H1 (cell line): ENCODE measurements at regions not wholly inside any gene's neighbourhood (a gene's known extent, or its start where the extent isn't known, plus 50 kb on each side); places are given as distances from the start of the nearest gene placed in this dataset.

Experiments used
- CTCF ChIA-PET: fragments of 300-600 bp; sonication (Branson Sonifier 250); formaldehyde crosslinking; loops from one replicate; lab custom pipeline; 2021; ENCODE audit not compliant: partially characterized antibody; lab: Charles Lee
- POLR2A ChIA-PET: fragments of 300-600 bp; sonication (Branson Sonifier 250); formaldehyde crosslinking; loops from one replicate; lab custom pipeline; 2021; ENCODE audit warnings: inconsistent platforms; ENCODE audit not compliant: partially characterized antibody; lab: Charles Lee
- DNase-seq, 2 experiments: peaks; one replicate each; pipeline versions ENCODE4 v3.0.0 to v3.0.0-alpha.2; 2010 to 2022; ENCODE audit warnings: low spot score in 2 of 2, low read depth in 1 of 2, mixed read lengths in 1 of 2
- FAIRE-seq: peaks from 2 replicates; lab custom pipeline; 2011; peaks lifted over from hg19 to GRCh38; lab: Jason Lieb, UNC
- H2AFZ ChIP-seq: 2 replicates; pipeline ENCODE4 v1.8.1; 2012; ENCODE audit warnings: low read length, inconsistent platforms
- H2AK5ac ChIP-seq: 2 replicates; pipeline ENCODE4 v1.6.1; 2013; ENCODE audit warnings: low read depth, low read length
- H2BK120ac ChIP-seq: replicated peaks from 2 replicates; pipeline ENCODE3; 2013; ENCODE audit warnings: low read depth, low read length, inconsistent platforms
- H2BK12ac ChIP-seq: 2 replicates; pipeline ENCODE4 v1.6.1; 2013; ENCODE audit warnings: low read depth, low read length
- H2BK15ac ChIP-seq: 2 replicates; pipeline ENCODE4 v1.6.1; 2013; ENCODE audit warnings: low read length
- H2BK20ac ChIP-seq: 2 replicates; pipeline ENCODE4 v1.6.1; 2013; ENCODE audit warnings: low read length
- H2BK5ac ChIP-seq: 2 replicates; pipeline ENCODE4 v1.6.1; 2013; ENCODE audit warnings: low read depth, low read length
- H3K14ac ChIP-seq: 2 replicates; pipeline ENCODE4 v1.6.1; 2013; ENCODE audit warnings: inconsistent platforms; ENCODE audit not compliant: insufficient read length
- H3K18ac ChIP-seq: 2 replicates; pipeline ENCODE4 v1.6.1; 2013; ENCODE audit warnings: low read length; ENCODE audit errors: extremely low read depth
- H3K23ac ChIP-seq: 2 replicates; pipeline ENCODE4 v1.6.1; 2013; ENCODE audit warnings: inconsistent platforms; ENCODE audit not compliant: insufficient read length
- H3K23me2 ChIP-seq: 2 replicates; pipeline ENCODE4 v1.6.1; 2013; ENCODE audit warnings: low read depth, low read length
- H3K27ac ChIP-seq: 2 replicates; pipeline ENCODE4 v1.6.1; 2011; ENCODE audit warnings: low read depth, low read length, inconsistent platforms
- H3K27me3 ChIP-seq, 4 experiments: replicated peaks in 1 of 4; 1 replicate in 1 of 4; 2 replicates in 3 of 4; pipeline versions ENCODE4 v1.6.1 to v1.8.1; 2011 to 2013; ENCODE audit warnings: low read length in 3 of 4, mild to moderate bottlenecking in 3 of 4, inconsistent platforms in 2 of 4, mixed read lengths in 2 of 4, moderate library complexity in 1 of 4; ENCODE audit not compliant: control insufficient read depth in 3 of 4, insufficient read depth in 3 of 4; ENCODE audit errors: extremely low read depth in 1 of 4
- H3K36me3 ChIP-seq, 4 experiments: 2 replicates each; pipeline versions ENCODE4 v1.6.1 to v1.8.1; 2011 to 2013; ENCODE audit warnings: mild to moderate bottlenecking in 4 of 4, low read length in 3 of 4, moderate library complexity in 2 of 4, control low read depth in 1 of 4, inconsistent platforms in 1 of 4; ENCODE audit not compliant: insufficient read depth in 4 of 4, control insufficient read depth in 2 of 4
- H3K4ac ChIP-seq: replicated peaks from 2 replicates; pipeline ENCODE3; 2013; ENCODE audit warnings: low read length, low read depth, mixed read lengths, inconsistent platforms; ENCODE audit not compliant: insufficient read length
- H3K4me1 ChIP-seq, 4 experiments: replicated peaks in 1 of 4; 1 replicate in 1 of 4; 2 replicates in 3 of 4; pipeline versions ENCODE4 v1.6.1 to v1.8.1; 2011 to 2013; ENCODE audit warnings: low read length in 3 of 4, inconsistent platforms in 2 of 4, mixed read lengths in 1 of 4; ENCODE audit not compliant: insufficient read depth in 4 of 4, control insufficient read depth in 3 of 4
- H3K4me2 ChIP-seq, 2 experiments: 2 replicates each; pipeline versions ENCODE4 v1.6.1 to v1.8.1; 2011 to 2013; ENCODE audit warnings: low read depth in 2 of 2, low read length in 2 of 2, control low read depth in 1 of 2, inconsistent platforms in 1 of 2, mild to moderate bottlenecking in 1 of 2; ENCODE audit not compliant: insufficient read depth in 1 of 2
- H3K4me3 ChIP-seq, 4 experiments: fragments of 200-600, 300-600 bp in 1 of 4; sonication (generic), shearing (Covaris generic), sonication (Bioruptor Twin) in 1 of 4; 2 replicates each; pipeline versions ENCODE4 v1.5.1 to v1.8.1; 2011 to 2016; ENCODE audit warnings: low read length in 4 of 4, low read depth in 3 of 4, control low read depth in 2 of 4, inconsistent platforms in 2 of 4, mild to moderate bottlenecking in 2 of 4, mixed read lengths in 1 of 4, moderate library complexity in 1 of 4; ENCODE audit not compliant: insufficient read depth in 2 of 4; ENCODE audit errors: extremely low read depth in 1 of 4
- H3K56ac ChIP-seq: replicated peaks from 2 replicates; pipeline ENCODE3; 2013; ENCODE audit warnings: low read depth, mild to moderate bottlenecking, mixed read lengths, low read length, inconsistent platforms; ENCODE audit not compliant: insufficient read length
- H3K79me1 ChIP-seq: 2 replicates; pipeline ENCODE4 v1.6.1; 2013; ENCODE audit warnings: low read depth, low read length, control low read depth
- H3K79me2 ChIP-seq, 2 experiments: 2 replicates each; pipeline versions ENCODE4 v1.6.1 to v1.8.1; 2012 to 2013; ENCODE audit warnings: low read length in 2 of 2, mild to moderate bottlenecking in 2 of 2, inconsistent platforms in 1 of 2; ENCODE audit not compliant: insufficient read depth in 2 of 2, control insufficient read depth in 1 of 2
- H3K9ac ChIP-seq, 4 experiments: replicated peaks in 1 of 4; 1 replicate in 1 of 4; 2 replicates in 3 of 4; pipeline versions ENCODE4 v1.6.1 to v1.8.1; 2011 to 2013; ENCODE audit warnings: low read depth in 3 of 4, low read length in 3 of 4, control low read depth in 2 of 4, mild to moderate bottlenecking in 2 of 4, moderate library complexity in 2 of 4, inconsistent platforms in 1 of 4; ENCODE audit errors: extremely low read depth in 1 of 4
- H3K9me3 ChIP-seq, 2 experiments: 2 replicates each; pipeline versions ENCODE4 v1.6.1 to v1.8.1; 2012 to 2013; ENCODE audit warnings: mild to moderate bottlenecking in 2 of 2, moderate library complexity in 2 of 2, control low read depth in 1 of 2, inconsistent platforms in 1 of 2, low read depth in 1 of 2, low read length in 1 of 2, mixed read lengths in 1 of 2; ENCODE audit not compliant: insufficient read depth in 2 of 2
- H4K20me1 ChIP-seq, 2 experiments: replicated peaks in 1 of 2; 2 replicates each; pipeline versions ENCODE3 to v1.8.1; 2011 to 2013; ENCODE audit warnings: inconsistent platforms in 2 of 2, low read length in 2 of 2, mild to moderate bottlenecking in 1 of 2; ENCODE audit not compliant: insufficient read depth in 2 of 2, control insufficient read depth in 1 of 2
- H4K5ac ChIP-seq: 2 replicates; pipeline ENCODE4 v1.6.1; 2013; ENCODE audit warnings: low read length, low read depth, mixed read lengths, inconsistent platforms; ENCODE audit not compliant: insufficient read length
- H4K8ac ChIP-seq: 2 replicates; pipeline ENCODE4 v1.8.0; 2013; ENCODE audit warnings: mild to moderate bottlenecking, moderate library complexity, low read length, inconsistent platforms; ENCODE audit not compliant: insufficient read depth; ENCODE audit errors: extremely low read depth
- H4K91ac ChIP-seq: replicated peaks from 2 replicates; pipeline ENCODE3; 2013; ENCODE audit warnings: low read length, mixed read lengths, inconsistent platforms; ENCODE audit not compliant: insufficient read length
- BRCA1 ChIP-seq: IDR thresholded peaks from 2 replicates; pipeline ENCODE4 v1.6.1; 2012; ENCODE audit warnings: low read depth, low read length, improper control_type of control experiment
- CBX5 ChIP-seq: fragments of 300-800, 300-1000 bp; sonication (generic); IDR thresholded peaks from 2 replicates; pipeline ENCODE4 v1.7.1; 2016; ENCODE audit warnings: antibody characterized with exemption, low read length, low read depth
- CEBPB ChIP-seq: IDR thresholded peaks from 2 replicates; pipeline ENCODE4 v1.6.1; 2012; ENCODE audit warnings: low read depth, low read length
- CREB1 ChIP-seq: IDR thresholded peaks from 2 replicates; pipeline ENCODE4 v1.6.1; 2012; ENCODE audit warnings: inconsistent platforms
- CTBP2 ChIP-seq: IDR thresholded peaks from 2 replicates; pipeline ENCODE4 v1.7.0; 2011; ENCODE audit warnings: borderline replicate concordance, mild to moderate bottlenecking, moderate library complexity, mixed read lengths, low read length; ENCODE audit not compliant: insufficient read depth, insufficient read length
- FOSL1 ChIP-seq: IDR thresholded peaks from 2 replicates; pipeline ENCODE4 v1.6.1; 2011; ENCODE audit warnings: mild to moderate bottlenecking, low read depth, low read length, moderate library complexity; ENCODE audit not compliant: insufficient read depth
- HDAC2 ChIP-seq, 2 experiments: fragments of 300-600 bp in 1 of 2; sonication (generic) in 1 of 2; IDR thresholded peaks; 2 replicates each; pipeline ENCODE4 v1.6.1; 2011 to 2012; ENCODE audit warnings: low read depth in 2 of 2, low read length in 2 of 2, mild to moderate bottlenecking in 2 of 2, moderate library complexity in 2 of 2, borderline replicate concordance in 1 of 2, inconsistent platforms in 1 of 2
- HDAC6 ChIP-seq: IDR thresholded peaks from one replicate; pipeline ENCODE4 v1.7.1; 2012; ENCODE audit warnings: low read depth, mild to moderate bottlenecking, inconsistent platforms, low read length, moderate library complexity
- NANOG ChIP-seq: IDR thresholded peaks from 2 replicates; pipeline ENCODE4 v1.6.1; 2011; ENCODE audit warnings: low read length, low read depth, mild to moderate bottlenecking, inconsistent platforms; ENCODE audit not compliant: insufficient read depth, poor library complexity, severe bottlenecking
- NRF1 ChIP-seq: IDR thresholded peaks from 2 replicates; pipeline ENCODE4 v1.6.1; 2011; ENCODE audit warnings: mild to moderate bottlenecking, low read depth, low read length, improper control_type of control experiment
- POLR2A ChIP-seq, 2 experiments: IDR thresholded peaks; 1 replicate in 1 of 2; 2 replicates in 1 of 2; pipeline ENCODE4 v1.6.1; 2011; ENCODE audit warnings: low read depth in 2 of 2, low read length in 2 of 2, mild to moderate bottlenecking in 2 of 2; ENCODE audit errors: control extremely low read depth in 1 of 2
- SIX5 ChIP-seq: IDR thresholded peaks from 2 replicates; pipeline ENCODE4 v1.6.1; 2011; ENCODE audit warnings: mild to moderate bottlenecking, low read depth, low read length
- TBP ChIP-seq: IDR thresholded peaks from 2 replicates; pipeline ENCODE4 v1.6.1; 2011; ENCODE audit warnings: low read depth, low read length, improper control_type of control experiment
- USF2 ChIP-seq: IDR thresholded peaks from 2 replicates; pipeline ENCODE4 v1.6.1; 2011; ENCODE audit warnings: low read length, improper control_type of control experiment
- YY1 ChIP-seq: IDR thresholded peaks from 2 replicates; pipeline ENCODE4 v1.6.1; 2011; ENCODE audit warnings: low read depth, mild to moderate bottlenecking, low read length
- WGBS, 2 experiments: shearing (Covaris generic) in 1 of 2; methylation state at CpG; one replicate each; pipeline versions ENCODE4 v1.1.6 to v1.1.7; 2013 to 2015; ENCODE audit warnings: low lambda C conversion rate in 2 of 2, mixed read lengths in 2 of 2, inconsistent platforms in 1 of 2, low coverage in 1 of 2, missing lambda C conversion rate in 1 of 2; ENCODE audit not compliant: insufficient replicate concordance in 2 of 2, insufficient coverage in 1 of 2, insufficient read length in 1 of 2; ENCODE audit errors: extremely low coverage in 1 of 2, missing lambda C conversion rate in 1 of 2; 5-methylcytosine and 5-hydroxymethylcytosine counted together

GRCh38 chr2:46841621-46842020 lies 74.0 kb downstream of the MCFD2 start:
- H4K20me1 ChIP-seq, result no peaks in the 10 kb centered on the region
- no peak overlapping the region for H4K5ac ChIP-seq
- no peak overlapping the region for H2BK12ac ChIP-seq
- H4K8ac ChIP-seq, result no peak overlapping the region
- DNase-seq (no peak), FAIRE-seq (no peak)
- WGBS, 2 experiments, result 92% methylated on average over 4 of the region's 4 CpGs; no CpG with 5 or more reads in 1 of the 2 experiments
- no peaks in the 10 kb centered on the region for H3K23me2 ChIP-seq
- no peak overlapping the region for H2BK5ac ChIP-seq
- H3K4me3 ChIP-seq, result no peak overlapping the region
- H2AK5ac ChIP-seq, result no peak overlapping the region
- H2BK20ac ChIP-seq, result no peak overlapping the region
- no peak overlapping the region for H3K18ac ChIP-seq
- no peak overlapping the region for H3K4me2 ChIP-seq
- H3K4ac ChIP-seq, result no peak overlapping the region
- H3K79me1 ChIP-seq, result no peaks in the 10 kb centered on the region
- no peak overlapping the region for H3K23ac ChIP-seq
- no peaks in the 10 kb centered on the region for H3K9me3 ChIP-seq
- H3K79me2 ChIP-seq, result no peaks in the 10 kb centered on the region
- ChIA-PET POLR2A (interaction anchor here (0.6 kb wide), 1 partner anchor 37 kb away, joined by 3 read pairs; no protein-coding TSS in a partner anchor), CTCF (interaction anchor here (0.6 to 1.7 kb wide), 6 partner anchors 10 to 190 kb away, joined by 3 to 4 read pairs (median 4); no protein-coding TSS in a partner anchor)
- no peak overlapping the region for H2BK15ac ChIP-seq
- H3K27me3 ChIP-seq, result no peaks in the 10 kb centered on the region
- H3K27ac ChIP-seq, result no peak overlapping the region
- no peak overlapping the region for H2AFZ ChIP-seq
- no peak overlapping the region for H2BK120ac ChIP-seq
- H3K14ac ChIP-seq, result no peak overlapping the region
- H3K4me1 ChIP-seq, result no peaks in the 10 kb centered on the region
- H3K36me3 ChIP-seq, result no peaks in the 10 kb centered on the region
- H4K91ac ChIP-seq, result no peak overlapping the region
- no peak overlapping the region for H3K9ac ChIP-seq
- no peak overlapping the region for H3K56ac ChIP-seq
- no peak for TF ChIP-seq CTBP2
- TF ChIP-seq USF2, result no peak
- TF ChIP-seq HDAC2 (IDR thresholded peaks at IDR 0.05; ENCODE audit: borderline replicate concordance in 1 of 2, low read depth in 2 of 2, low read length in 2 of 2), result no peak
- TF ChIP-seq CEBPB, result no peak
- TF ChIP-seq CREB1, result no peak
- TF ChIP-seq CBX5, result no peak
- TF ChIP-seq SIX5, result no peak
- no peak for TF ChIP-seq NANOG
- no peak for TF ChIP-seq HDAC6
- no peak for TF ChIP-seq FOSL1
- no peak for TF ChIP-seq BRCA1
- no peak for TF ChIP-seq POLR2A (IDR thresholded peaks at IDR 0.05; ENCODE audit: control extremely low read depth in 1 of 2, low read depth in 2 of 2, low read length in 2 of 2)
- TF ChIP-seq TBP, result no peak
- no peak for TF ChIP-seq YY1
- no peak for TF ChIP-seq NRF1
